Chondrocyte (in vitro differentiated cells): ENCODE measurements at regions not wholly inside any gene's neighbourhood (a gene's known extent, or its start where the extent isn't known, plus 50 kb on each side); places are given as distances from the start of the nearest gene placed in this dataset.

Experiments used
- DNase-seq: peaks from one replicate; pipeline ENCODE4 v3.0.0; 2021; ENCODE audit warnings: mixed read lengths, low spot score
- H3K27ac Mint-ChIP-seq: one replicate; pipeline ENCODE4 v1.8.0; 2021; ENCODE audit warnings: mild to moderate bottlenecking, moderate library complexity, mixed read lengths; ENCODE audit not compliant: unreplicated experiment
- H3K27me3 Mint-ChIP-seq: 2 replicates; pipeline ENCODE4 v1.8.0; 2021; ENCODE audit warnings: low read depth, mixed read lengths
- H3K36me3 Mint-ChIP-seq: 2 replicates; pipeline ENCODE4 v1.8.0; 2021; ENCODE audit warnings: low read depth, mixed read lengths
- H3K4me1 Mint-ChIP-seq: 2 replicates; pipeline ENCODE4 v1.8.0; 2021; ENCODE audit warnings: low read depth, mild to moderate bottlenecking, mixed read lengths
- H3K4me3 Mint-ChIP-seq: one replicate; pipeline ENCODE4 v1.8.0; 2021; ENCODE audit warnings: mild to moderate bottlenecking, moderate library complexity, mixed read lengths; ENCODE audit not compliant: unreplicated experiment
- H3K9me3 Mint-ChIP-seq: 2 replicates; pipeline ENCODE4 v1.8.0; 2021; ENCODE audit warnings: low read depth, mixed read lengths
- CTCF ChIP-seq: fragments of 200-600 bp; sonication (generic); IDR thresholded peaks from 2 replicates; pipeline ENCODE4 v1.5.0; 2021; ENCODE audit warnings: antibody characterized with exemption, mild to moderate bottlenecking, moderate library complexity

DNA sequence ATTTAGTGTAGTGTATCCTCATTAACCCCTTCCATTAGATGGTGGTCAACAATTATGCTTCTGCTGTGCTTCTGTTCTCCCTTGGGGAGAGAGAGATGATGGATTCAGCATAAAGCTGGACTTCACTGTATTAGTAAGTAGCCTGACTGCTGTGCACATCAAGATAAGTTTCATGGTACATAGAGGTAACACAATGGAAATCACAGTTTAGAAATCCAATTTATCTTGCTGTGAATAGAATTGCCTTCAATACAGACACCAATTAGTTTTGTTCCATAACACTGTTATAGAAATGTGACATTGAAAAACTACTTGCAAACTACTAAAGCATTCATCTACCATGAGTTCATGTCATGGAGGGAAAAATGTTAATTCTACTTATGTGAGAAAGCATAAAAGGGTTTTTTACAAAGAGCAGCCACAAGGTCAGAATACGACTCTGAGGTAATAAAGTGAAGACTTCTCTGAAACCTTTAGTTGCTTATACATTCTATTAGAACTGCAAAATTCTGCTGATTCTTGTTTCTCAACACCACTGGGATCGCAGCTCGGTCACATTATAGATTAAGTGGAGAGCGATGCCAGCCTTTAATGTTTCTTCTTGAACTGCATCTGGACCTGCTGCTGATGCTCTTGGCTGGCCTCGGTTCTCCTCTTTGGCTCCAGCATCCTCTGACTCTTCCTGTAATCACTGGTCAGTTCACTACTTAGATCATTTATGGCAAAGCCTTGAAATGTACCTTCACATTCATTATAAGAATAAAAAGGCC, 190.8 kb downstream of the ATP23 start:
- Mint-ChIP-seq H3K27ac (no peak overlapping the region), H3K4me3 (no peak overlapping the region), H3K4me1 (no peaks in the 10 kb centered on the region), H3K9me3 (peaks cover 3% of the 10 kb centered on the region), H3K36me3 (no peaks in the 10 kb centered on the region), H3K27me3 (peaks cover 12% of the 10 kb centered on the region)
- TF ChIP-seq CTCF, result no peak
- DNase-seq, result no peak

DNA sequence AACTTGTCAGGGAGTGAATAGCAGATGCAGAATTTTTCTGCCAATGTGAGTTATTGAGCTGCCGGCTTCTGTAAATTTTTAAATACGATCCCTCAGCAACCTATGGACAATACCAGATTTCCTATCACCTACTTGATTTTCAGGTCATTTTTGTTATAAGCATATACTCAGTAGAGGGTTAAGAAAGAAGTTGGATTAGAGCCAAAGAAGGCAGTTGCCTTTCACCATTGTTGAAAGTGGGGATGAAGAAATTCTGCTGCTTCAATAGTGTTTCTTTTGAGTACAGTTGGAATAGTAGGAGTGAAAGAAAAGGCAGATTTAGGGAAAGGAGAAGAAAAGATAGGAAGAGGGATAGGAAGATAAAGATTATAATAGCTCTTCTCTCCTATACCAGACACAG, 197.1 kb downstream of the ATP23 start:
- Mint-ChIP-seq H3K4me1 (no peaks in the 10 kb centered on the region), H3K9me3 (peaks cover 7% of the 10 kb centered on the region), H3K4me3 (no peak overlapping the region), H3K27ac (no peak overlapping the region), H3K27me3 (peaks cover 9% of the 10 kb centered on the region), H3K36me3 (no peaks in the 10 kb centered on the region)
- no peak for DNase-seq
- TF ChIP-seq CTCF, result no peak

DNA sequence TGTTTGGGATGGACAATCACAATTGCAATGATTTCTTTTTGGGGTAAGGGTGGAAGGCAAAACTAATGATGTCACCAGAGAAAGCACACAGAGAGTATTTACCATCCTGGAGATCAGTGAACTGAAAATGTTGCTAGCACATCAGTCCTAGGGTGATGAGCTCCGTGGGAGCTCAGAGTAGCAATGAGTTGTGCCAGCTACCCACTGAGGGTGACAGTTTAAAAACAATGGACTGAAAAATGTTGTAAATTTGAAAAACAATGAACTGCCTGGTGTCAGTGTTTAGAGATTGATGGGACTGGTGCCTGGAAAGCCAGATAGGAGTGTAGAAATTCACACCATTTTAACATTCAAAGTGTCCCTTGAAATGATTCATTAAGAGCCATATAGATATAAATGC, 198.5 kb downstream of the ATP23 start:
- no peak for TF ChIP-seq CTCF
- peaks cover 7% of the 10 kb centered on the region for H3K9me3 Mint-ChIP-seq
- no peak overlapping the region for H3K4me3 Mint-ChIP-seq
- peaks cover 6% of the 10 kb centered on the region for H3K27me3 Mint-ChIP-seq
- H3K27ac Mint-ChIP-seq, result no peak overlapping the region
- no peak for DNase-seq
- no peaks in the 10 kb centered on the region for H3K4me1 Mint-ChIP-seq
- H3K36me3 Mint-ChIP-seq, result no peaks in the 10 kb centered on the region

DNA sequence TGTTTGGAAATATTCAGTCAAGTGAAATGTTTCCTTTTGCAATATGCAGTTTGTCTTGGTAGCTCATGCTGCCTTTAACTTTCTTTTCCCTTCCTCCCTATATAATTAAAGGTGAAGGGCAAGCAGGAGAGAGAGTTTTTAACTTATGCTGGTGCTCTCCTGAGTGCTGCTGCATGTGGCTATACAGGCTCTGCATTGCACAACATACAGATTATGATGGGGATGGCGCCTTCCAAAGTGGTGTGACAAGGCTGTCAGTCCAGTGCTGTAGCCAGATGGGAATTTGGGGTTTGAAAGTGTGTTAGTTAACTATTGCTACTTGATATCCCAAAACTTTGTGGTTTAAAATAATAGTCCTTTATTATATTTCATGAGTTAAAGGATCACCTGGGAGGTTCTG, 199.0 kb downstream of the ATP23 start:
- Mint-ChIP-seq H3K36me3 (peaks cover 2% of the 10 kb centered on the region), H3K9me3 (peaks cover 10% of the 10 kb centered on the region), H3K27me3 (peaks cover 6% of the 10 kb centered on the region), H3K4me1 (no peaks in the 10 kb centered on the region), H3K27ac (no peak overlapping the region), H3K4me3 (no peak overlapping the region)
- TF ChIP-seq CTCF, result no peak
- DNase-seq, result no peak

DNA sequence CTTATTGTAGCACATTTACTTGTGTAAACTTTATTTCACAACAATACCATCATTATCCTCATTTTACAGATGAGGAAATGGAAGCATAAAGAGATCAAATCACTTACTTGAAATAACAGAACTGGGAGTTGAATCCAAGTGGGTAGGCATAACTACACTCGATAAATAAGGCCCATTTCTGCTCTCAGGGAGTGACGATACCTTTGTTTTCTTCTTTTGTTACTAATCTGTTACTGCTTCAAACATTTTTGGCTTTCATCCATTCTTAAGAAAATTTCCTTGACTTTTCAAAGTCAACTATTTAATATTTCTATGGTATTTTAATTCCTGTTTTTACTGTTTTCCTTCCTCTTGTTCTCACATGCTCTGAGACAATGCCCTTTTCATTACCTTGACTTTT, 201.6 kb downstream of the ATP23 start:
- Mint-ChIP-seq H3K4me3 (no peak overlapping the region), H3K4me1 (no peaks in the 10 kb centered on the region), H3K36me3 (peaks cover 5% of the 10 kb centered on the region), H3K9me3 (peaks cover 12% of the 10 kb centered on the region), H3K27ac (no peak overlapping the region), H3K27me3 (peaks cover 12% of the 10 kb centered on the region)
- no peak for TF ChIP-seq CTCF
- DNase-seq, result no peak
